ENCODE measurements at regions not wholly inside any gene's neighbourhood (a gene's known extent, or its start where the extent isn't known, plus 50 kb on each side); places are given as distances from the start of the nearest gene placed in this dataset.

DNA sequence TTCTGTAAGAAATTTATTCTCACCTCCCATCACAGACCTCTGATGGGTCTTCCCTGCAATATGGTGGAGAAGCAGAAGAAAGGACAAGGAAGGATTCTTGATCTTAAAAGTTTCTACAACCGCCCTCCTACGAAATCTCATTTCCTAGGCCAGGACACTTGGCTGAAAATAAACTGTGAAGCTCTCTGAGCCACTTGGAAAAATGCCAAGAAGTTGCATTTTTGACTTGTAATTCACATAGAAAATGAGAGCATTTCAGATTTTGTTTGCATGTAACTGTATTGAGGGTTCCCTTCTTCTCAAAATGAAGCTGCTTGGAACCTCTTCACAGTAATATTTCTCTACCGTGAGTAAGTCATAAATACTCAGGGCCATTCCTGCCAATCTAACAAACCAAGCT, 458.3 kb upstream of the SLC14A2 start:
- intact Hi-C loops (cut with DNase I; ENCODE audit: low total_unique reads), result no loop called here
- Histone ChIP-seq H3K27me3 (no peaks in the 10 kb centered on the region), H3K4me3 (no peak overlapping the region), H3K27ac (no peak overlapping the region), H3K9me3 (no peaks in the 10 kb centered on the region), H3K4me1 (no peaks in the 10 kb centered on the region), H3K36me3 (no peaks in the 10 kb centered on the region)
- WGBS, 5 donors, result 67 to 83% (median 76%) methylated on average over 3 of the region's 3 CpGs
- peak in 1 of 2 donors; percentile 47 for DNase-seq
- TF ChIP-seq CTCF (IDR thresholded peaks at IDR 0.05) (no peak), EP300 (IDR thresholded peaks at IDR 0.05) (no peak), POLR2AphosphoS5 (IDR thresholded peaks at IDR 0.05) (no peak), POLR2A (IDR thresholded peaks at IDR 0.05) (no peak)

GRCh38 chr18:45157576-45157975, 457.7 kb upstream of the SLC14A2 start:
- intact Hi-C loops (cut with DNase I; ENCODE audit: low total_unique reads), result no loop called here
- TF ChIP-seq CTCF (IDR thresholded peaks at IDR 0.05) (no peak), POLR2AphosphoS5 (IDR thresholded peaks at IDR 0.05) (no peak), POLR2A (IDR thresholded peaks at IDR 0.05) (no peak), EP300 (IDR thresholded peaks at IDR 0.05) (no peak)
- 81 to 100% (median 89%) methylated on average over 1 of the region's 1 CpG for WGBS, 5 donors
- DNase-seq, result no peak
- Histone ChIP-seq H3K27ac (no peak overlapping the region), H3K4me1 (no peaks in the 10 kb centered on the region), H3K27me3 (no peaks in the 10 kb centered on the region), H3K9me3 (no peaks in the 10 kb centered on the region), H3K36me3 (no peaks in the 10 kb centered on the region), H3K4me3 (no peak overlapping the region)

- Histone ChIP-seq H3K4me3 (no peak overlapping the region), H3K9me3 (no peaks in the 10 kb centered on the region), H3K27ac (no peak overlapping the region), H3K27me3 (no peaks in the 10 kb centered on the region), H3K36me3 (no peaks in the 10 kb centered on the region), H3K4me1 (peaks cover 0 to 6% (median 0%) of the 10 kb centered on the region in 4 donors)
- TF ChIP-seq POLR2A (IDR thresholded peaks at IDR 0.05), result no peak
- no peak for TF ChIP-seq EP300 (IDR thresholded peaks at IDR 0.05)
- TF ChIP-seq CTCF (IDR thresholded peaks at IDR 0.05), result no peak
- TF ChIP-seq POLR2AphosphoS5 (IDR thresholded peaks at IDR 0.05), result no peak
- WGBS, 5 donors, result 77 to 84% (median 81%) methylated on average over 6 of the region's 6 CpGs
- DNase-seq, result no peak
- intact Hi-C loops (cut with DNase I; ENCODE audit: low total_unique reads), result no loop called here
These were observed 453.4 kb upstream of the SLC14A2 start for GRCh38 chr18:45161850-45162249.

- no peak overlapping the region for H3K4me3 ChIP-seq
- H3K9me3 ChIP-seq, result no peaks in the 10 kb centered on the region
- TF ChIP-seq POLR2A (IDR thresholded peaks at IDR 0.05), result no peak
- TF ChIP-seq POLR2AphosphoS5 (IDR thresholded peaks at IDR 0.05), result no peak
- no peak for TF ChIP-seq CTCF (IDR thresholded peaks at IDR 0.05)
- TF ChIP-seq EP300 (IDR thresholded peaks at IDR 0.05), result no peak
- no peaks in the 10 kb centered on the region for H3K27me3 ChIP-seq
- intact Hi-C loops (cut with DNase I; ENCODE audit: low total_unique reads), result no loop called here
- no peak for DNase-seq
- 57 to 77% (median 72%) methylated on average over 2 of the region's 2 CpGs for WGBS, 5 donors
- H3K36me3 ChIP-seq, result no peaks in the 10 kb centered on the region
- H3K4me1 ChIP-seq, result peaks cover 0 to 22% (median 0%) of the 10 kb centered on the region in 4 donors
- H3K27ac ChIP-seq, result no peak overlapping the region
These were observed 451.4 kb upstream of the SLC14A2 start for GRCh38 chr18:45163871-45164270.

Data from stomach (tissue), 8 donors.